ENCODE measurements at regions not wholly inside any gene's neighbourhood (a gene's known extent, or its start where the extent isn't known, plus 50 kb on each side); places are given as distances from the start of the nearest gene placed in this dataset.

- Histone ChIP-seq H3K4me1 (no peaks in the 10 kb centered on the region), H3K36me3 (no peaks in the 10 kb centered on the region), H3K27ac (no peak overlapping the region), H3K4me3 (no peak overlapping the region), H3K9me3 (peaks cover 0 to 48% (median 32%) of the 10 kb centered on the region in 8 donors), H3K27me3 (replicated peaks in 1 of 7) (no peaks in the 10 kb centered on the region)
- WGBS, 5 donors: 61 to 70% (median 62%) methylated on average over 52 to 54 of the region's 54 CpGs
- intact Hi-C loops (cut with DNase I; ENCODE audit: low total_unique reads): no loop called here
- no peak for TF ChIP-seq POLR2AphosphoS5 (IDR thresholded peaks at IDR 0.05)
- TF ChIP-seq, protein P1, sequence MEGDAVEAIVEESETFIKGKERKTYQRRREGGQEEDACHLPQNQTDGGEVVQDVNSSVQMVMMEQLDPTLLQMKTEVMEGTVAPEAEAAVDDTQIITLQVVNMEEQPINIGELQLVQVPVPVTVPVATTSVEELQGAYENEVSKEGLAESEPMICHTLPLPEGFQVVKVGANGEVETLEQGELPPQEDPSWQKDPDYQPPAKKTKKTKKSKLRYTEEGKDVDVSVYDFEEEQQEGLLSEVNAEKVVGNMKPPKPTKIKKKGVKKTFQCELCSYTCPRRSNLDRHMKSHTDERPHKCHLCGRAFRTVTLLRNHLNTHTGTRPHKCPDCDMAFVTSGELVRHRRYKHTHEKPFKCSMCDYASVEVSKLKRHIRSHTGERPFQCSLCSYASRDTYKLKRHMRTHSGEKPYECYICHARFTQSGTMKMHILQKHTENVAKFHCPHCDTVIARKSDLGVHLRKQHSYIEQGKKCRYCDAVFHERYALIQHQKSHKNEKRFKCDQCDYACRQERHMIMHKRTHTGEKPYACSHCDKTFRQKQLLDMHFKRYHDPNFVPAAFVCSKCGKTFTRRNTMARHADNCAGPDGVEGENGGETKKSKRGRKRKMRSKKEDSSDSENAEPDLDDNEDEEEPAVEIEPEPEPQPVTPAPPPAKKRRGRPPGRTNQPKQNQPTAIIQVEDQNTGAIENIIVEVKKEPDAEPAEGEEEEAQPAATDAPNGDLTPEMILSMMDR (IDR thresholded peaks at IDR 0.05 in 8 of 11, conservative IDR thresholded peaks at IDR 0.05 in 3 of 11): no peak
- TF ChIP-seq POLR2A (IDR thresholded peaks at IDR 0.05): no peak
- peak; percentile 61 for DNase-seq
These were observed 1747.9 kb downstream of the TP53TG3F start for GRCh38 chr16:35207059-35207999.

- peak; percentile 68 for DNase-seq
- Histone ChIP-seq H3K4me3 (no peak overlapping the region), H3K27me3 (replicated peaks in 1 of 7) (no peaks in the 10 kb centered on the region), H3K27ac (no peak overlapping the region), H3K4me1 (no peaks in the 10 kb centered on the region), H3K9me3 (peaks cover 0 to 47% (median 33%) of the 10 kb centered on the region in 8 donors), H3K36me3 (no peaks in the 10 kb centered on the region)
- WGBS, 5 donors: 58 to 69% (median 66%) methylated on average over 33 to 35 of the region's 35 CpGs
- TF ChIP-seq, protein P1 (IDR thresholded peaks at IDR 0.05 in 8 of 11, conservative IDR thresholded peaks at IDR 0.05 in 3 of 11): no peak
- TF ChIP-seq POLR2A (IDR thresholded peaks at IDR 0.05) (no peak), POLR2AphosphoS5 (IDR thresholded peaks at IDR 0.05) (no peak)
- intact Hi-C loops (cut with DNase I; ENCODE audit: low total_unique reads): no loop called here
These were observed 1748.9 kb downstream of the TP53TG3F start for GRCh38 chr16:35208001-35208935.

DNA sequence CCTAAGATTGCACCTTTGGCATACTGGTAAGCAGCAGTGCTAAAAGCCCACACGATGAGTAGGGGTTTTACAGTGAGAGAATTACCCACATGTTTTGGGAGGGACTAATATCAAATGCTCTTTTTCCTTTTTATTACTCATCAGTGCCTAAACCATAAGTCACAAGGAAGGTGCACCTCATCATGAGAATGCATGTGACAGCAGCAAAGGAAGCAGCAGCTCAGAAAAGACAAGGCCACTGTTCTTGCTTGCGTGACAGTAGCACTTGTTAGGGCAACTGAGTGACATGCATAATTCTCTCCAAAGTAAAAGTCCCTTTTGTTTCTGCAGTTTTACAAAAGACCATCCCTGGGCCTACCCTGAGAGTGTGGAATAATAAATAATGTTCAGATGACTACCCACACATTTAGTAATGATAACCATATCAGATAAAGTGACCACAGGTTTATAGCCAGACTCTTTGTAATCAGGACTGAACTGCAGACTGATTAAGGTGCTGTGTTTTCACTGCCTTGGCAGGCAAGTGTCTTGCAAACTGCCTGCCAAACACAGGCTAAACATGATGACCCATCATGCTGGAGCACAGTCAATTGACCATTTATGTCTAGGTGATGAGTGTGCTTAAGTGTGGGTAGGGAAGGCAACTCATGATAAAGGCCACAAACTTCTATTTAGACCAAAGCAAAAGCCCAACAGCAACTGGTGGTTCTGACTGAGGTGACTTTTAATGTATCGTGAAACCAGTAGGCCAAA is 1751.4 kb downstream of the TP53TG3F start:
- intact Hi-C loops (cut with DNase I; ENCODE audit: low total_unique reads): no loop called here
- 62 to 70% (median 65%) methylated on average over 3 of the region's 3 CpGs for WGBS, 5 donors
- Histone ChIP-seq H3K27ac (no peak overlapping the region), H3K36me3 (no peaks in the 10 kb centered on the region), H3K9me3 (peaks cover 0 to 53% (median 45%) of the 10 kb centered on the region in 8 donors), H3K27me3 (replicated peaks in 1 of 7) (no peaks in the 10 kb centered on the region), H3K4me3 (no peak overlapping the region), H3K4me1 (no peaks in the 10 kb centered on the region)
- TF ChIP-seq, protein P1 (IDR thresholded peaks at IDR 0.05 in 8 of 11, conservative IDR thresholded peaks at IDR 0.05 in 3 of 11): no peak
- TF ChIP-seq POLR2A (IDR thresholded peaks at IDR 0.05) (no peak), POLR2AphosphoS5 (IDR thresholded peaks at IDR 0.05) (no peak)
- DNase-seq: no peak
